MCF 10A (cell line): ENCODE measurements at regions not wholly inside any gene's neighbourhood (a gene's known extent, or its start where the extent isn't known, plus 50 kb on each side); places are given as distances from the start of the nearest gene placed in this dataset.

ENCODE experiments used
- BruUV-seq: library from RNA; stranded (reverse); fragments of 400-500 nt; replicated peaks from 2 replicates; lab custom pipeline; 2021; lab: Mats Ljungman, UMichigan
- CTCF ChIA-PET: fragments of 300-600 bp; sonication (Branson Sonifier 250); formaldehyde crosslinking; extraction: SDS; loops from one replicate; lab custom pipeline; 2021; ENCODE audit warnings: antibody characterized with exemption, inconsistent platforms; lab: Yijun Ruan, JAX
- POLR2A ChIA-PET: fragments of 300-600, 350-650 bp; sonication (Branson Sonifier 250); formaldehyde crosslinking; extraction: SDS; loops from one replicate; lab custom pipeline; 2020; ENCODE audit warnings: antibody characterized with exemption, inconsistent platforms; lab: Yijun Ruan, JAX
- DNase-seq: peaks from one replicate; pipeline ENCODE4 v3.0.0-alpha.2; 2018; ENCODE audit not compliant: unreplicated experiment
- H3K27ac Mint-ChIP-seq: one replicate; pipeline ENCODE4 v1.8.0; 2022; ENCODE audit warnings: mild to moderate bottlenecking, low read depth, mixed read lengths; ENCODE audit not compliant: unreplicated experiment
- H3K27me3 Mint-ChIP-seq: one replicate; pipeline ENCODE4 v1.8.0; 2022; ENCODE audit warnings: mixed read lengths; ENCODE audit not compliant: insufficient read depth, unreplicated experiment
- H3K36me3 Mint-ChIP-seq: one replicate; pipeline ENCODE4 v1.8.0; 2022; ENCODE audit warnings: mild to moderate bottlenecking, moderate library complexity, mixed read lengths; ENCODE audit not compliant: insufficient read depth, unreplicated experiment
- H3K4me1 Mint-ChIP-seq: one replicate; pipeline ENCODE4 v1.8.0; 2022; ENCODE audit warnings: mixed read lengths; ENCODE audit not compliant: insufficient read depth, unreplicated experiment
- H3K4me3 Mint-ChIP-seq: one replicate; pipeline ENCODE4 v1.8.0; 2022; ENCODE audit warnings: mild to moderate bottlenecking, moderate library complexity, mixed read lengths; ENCODE audit not compliant: unreplicated experiment
- H3K9me3 Mint-ChIP-seq: one replicate; pipeline ENCODE4 v1.8.0; 2022; ENCODE audit warnings: mixed read lengths; ENCODE audit not compliant: unreplicated experiment
- intact Hi-C: fragments of 100-400 bp; cut with micrococcal nuclease; formaldehyde crosslinking; loops from 2 replicates; pipeline ENCODE4 v1.14.1; 2022
- TF ChIP-seq, protein P1 (sequence below): fragments of 200-600 bp; IDR thresholded peaks from one replicate; pipeline ENCODE4 v1.8.0; 2022; ENCODE audit warnings: antibody characterized with exemption, mild to moderate bottlenecking; ENCODE audit not compliant: unreplicated experiment

DNA sequence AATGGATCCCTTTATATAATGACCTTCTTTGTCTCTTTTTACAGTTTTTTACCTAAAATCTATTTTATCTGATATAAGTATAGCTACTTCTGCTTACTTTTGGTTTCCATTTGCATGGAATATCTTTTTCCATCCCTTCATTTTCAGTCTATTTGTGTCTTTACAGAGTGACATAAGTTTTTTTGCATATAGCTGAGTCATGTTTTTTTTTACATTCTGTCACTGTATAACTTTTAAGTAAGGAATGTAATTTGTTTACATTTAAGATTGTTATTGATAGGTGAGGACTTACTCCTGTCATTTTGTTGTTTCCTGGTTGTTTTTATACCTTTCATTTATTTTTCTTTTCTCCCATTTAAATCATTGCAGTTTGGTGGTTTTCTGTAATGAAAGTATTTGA is 402.7 kb upstream of the ADGRL2 start:
- CTCF ChIA-PET, result interaction anchor here (0.6 to 0.9 kb wide), 2 partner anchors 9 to 1225 kb away, joined by 4 to 5 read pairs; no protein-coding TSS in a partner anchor
- H3K4me3 Mint-ChIP-seq, result no peak overlapping the region
- POLR2A ChIA-PET, result interaction anchor here (0.6 kb wide), 1 partner anchor 91 kb away, joined by 4 read pairs; no protein-coding TSS in a partner anchor
- no peaks in the 10 kb centered on the region for H3K36me3 Mint-ChIP-seq
- intact Hi-C loops, result no loop called here
- DNase-seq, result no peak
- BruUV-seq, result no TSS peak
- no peaks in the 10 kb centered on the region for H3K4me1 Mint-ChIP-seq
- TF ChIP-seq, protein P1, sequence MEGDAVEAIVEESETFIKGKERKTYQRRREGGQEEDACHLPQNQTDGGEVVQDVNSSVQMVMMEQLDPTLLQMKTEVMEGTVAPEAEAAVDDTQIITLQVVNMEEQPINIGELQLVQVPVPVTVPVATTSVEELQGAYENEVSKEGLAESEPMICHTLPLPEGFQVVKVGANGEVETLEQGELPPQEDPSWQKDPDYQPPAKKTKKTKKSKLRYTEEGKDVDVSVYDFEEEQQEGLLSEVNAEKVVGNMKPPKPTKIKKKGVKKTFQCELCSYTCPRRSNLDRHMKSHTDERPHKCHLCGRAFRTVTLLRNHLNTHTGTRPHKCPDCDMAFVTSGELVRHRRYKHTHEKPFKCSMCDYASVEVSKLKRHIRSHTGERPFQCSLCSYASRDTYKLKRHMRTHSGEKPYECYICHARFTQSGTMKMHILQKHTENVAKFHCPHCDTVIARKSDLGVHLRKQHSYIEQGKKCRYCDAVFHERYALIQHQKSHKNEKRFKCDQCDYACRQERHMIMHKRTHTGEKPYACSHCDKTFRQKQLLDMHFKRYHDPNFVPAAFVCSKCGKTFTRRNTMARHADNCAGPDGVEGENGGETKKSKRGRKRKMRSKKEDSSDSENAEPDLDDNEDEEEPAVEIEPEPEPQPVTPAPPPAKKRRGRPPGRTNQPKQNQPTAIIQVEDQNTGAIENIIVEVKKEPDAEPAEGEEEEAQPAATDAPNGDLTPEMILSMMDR, result no peak
- no peaks in the 10 kb centered on the region for H3K27me3 Mint-ChIP-seq
- H3K27ac Mint-ChIP-seq, result no peak overlapping the region
- peaks cover 8% of the 10 kb centered on the region for H3K9me3 Mint-ChIP-seq

DNA sequence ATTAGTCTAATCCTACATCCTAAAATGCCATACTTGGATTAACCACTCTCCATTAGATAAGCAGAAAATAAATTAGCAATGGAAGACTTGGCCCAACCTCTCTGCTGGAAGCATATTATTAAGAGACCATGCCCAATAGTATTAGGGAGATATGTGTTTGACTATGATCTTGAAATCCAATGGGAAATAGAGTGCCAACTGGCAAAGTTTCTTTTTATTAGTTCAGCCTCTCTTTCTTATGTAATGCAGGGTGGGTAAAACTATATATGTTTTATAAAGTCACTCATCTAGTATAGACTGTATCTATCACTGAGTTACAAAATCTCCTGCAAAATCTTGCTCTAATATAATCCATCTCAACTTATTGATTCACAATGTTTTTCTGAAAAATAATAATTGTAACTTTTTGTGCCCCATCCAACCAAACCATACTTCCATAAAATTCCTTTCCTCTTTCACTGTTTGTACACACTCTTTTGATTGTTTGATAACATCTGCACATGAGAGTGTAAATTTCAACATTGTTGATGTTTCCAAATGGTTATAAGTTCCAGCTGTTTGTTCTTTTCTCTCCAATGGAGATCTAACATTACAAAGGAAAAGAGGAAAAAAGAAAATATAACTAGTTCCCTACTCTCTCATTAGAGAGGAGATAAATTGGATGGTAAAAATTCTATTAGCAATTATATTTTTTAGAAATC is 408.1 kb upstream of the ADGRL2 start:
- ChIA-PET POLR2A (no interaction called here), CTCF (interaction anchor here (0.6 to 0.7 kb wide), 4 partner anchors 11 to 764 kb away, joined by 3 read pairs; no protein-coding TSS in a partner anchor)
- BruUV-seq, result no TSS peak
- TF ChIP-seq, protein P1, result no peak
- no peaks in the 10 kb centered on the region for H3K36me3 Mint-ChIP-seq
- H3K27ac Mint-ChIP-seq, result no peak overlapping the region
- no peaks in the 10 kb centered on the region for H3K4me1 Mint-ChIP-seq
- no peak overlapping the region for H3K4me3 Mint-ChIP-seq
- intact Hi-C loops, result no loop called here
- H3K9me3 Mint-ChIP-seq, result no peaks in the 10 kb centered on the region
- no peak for DNase-seq
- H3K27me3 Mint-ChIP-seq, result no peaks in the 10 kb centered on the region

DNA sequence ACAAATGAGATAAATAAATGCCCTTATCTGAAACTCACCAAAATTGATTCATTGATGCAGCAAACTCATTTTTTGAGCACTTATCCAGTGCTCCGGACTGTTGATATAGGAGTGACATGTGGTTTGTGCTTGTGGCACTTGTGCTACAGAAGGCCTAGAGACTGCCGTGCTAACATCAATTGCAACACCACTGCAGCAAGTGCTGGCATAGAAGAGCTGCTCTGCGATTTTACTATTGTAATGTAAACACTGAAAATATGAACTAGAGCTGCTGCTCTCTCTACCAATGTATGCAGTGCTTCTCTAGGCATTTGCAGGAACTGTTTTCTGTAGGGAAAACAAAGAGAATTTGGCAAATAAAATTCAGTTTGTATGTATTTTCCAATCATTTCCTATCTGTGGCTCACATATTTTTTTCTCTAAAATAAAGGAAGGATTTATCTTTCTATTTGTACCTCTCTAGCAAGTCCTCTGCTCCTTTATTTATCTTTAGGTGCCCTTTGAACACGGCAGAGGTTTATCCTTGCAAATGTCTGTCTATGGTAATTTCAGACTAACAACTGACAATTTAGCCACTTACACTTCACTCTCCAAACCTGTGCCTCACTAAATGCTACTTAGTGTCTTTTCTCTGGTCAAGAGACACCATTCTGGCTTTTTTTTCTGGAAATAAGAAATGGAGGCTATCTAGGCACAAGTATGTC is 409.5 kb upstream of the ADGRL2 start:
- Mint-ChIP-seq H3K27me3 (no peaks in the 10 kb centered on the region), H3K36me3 (no peaks in the 10 kb centered on the region), H3K9me3 (no peaks in the 10 kb centered on the region), H3K4me1 (no peaks in the 10 kb centered on the region), H3K4me3 (no peak overlapping the region), H3K27ac (no peak overlapping the region)
- CTCF ChIA-PET, result interaction anchor here (0.6 to 1.2 kb wide), 3 partner anchors 11 to 76 kb away, joined by 3 read pairs; no protein-coding TSS in a partner anchor
- TF ChIP-seq, protein P1, result no peak
- no peak for DNase-seq
- BruUV-seq, result no TSS peak
- POLR2A ChIA-PET, result no interaction called here
- intact Hi-C loops, result no loop called here

DNA sequence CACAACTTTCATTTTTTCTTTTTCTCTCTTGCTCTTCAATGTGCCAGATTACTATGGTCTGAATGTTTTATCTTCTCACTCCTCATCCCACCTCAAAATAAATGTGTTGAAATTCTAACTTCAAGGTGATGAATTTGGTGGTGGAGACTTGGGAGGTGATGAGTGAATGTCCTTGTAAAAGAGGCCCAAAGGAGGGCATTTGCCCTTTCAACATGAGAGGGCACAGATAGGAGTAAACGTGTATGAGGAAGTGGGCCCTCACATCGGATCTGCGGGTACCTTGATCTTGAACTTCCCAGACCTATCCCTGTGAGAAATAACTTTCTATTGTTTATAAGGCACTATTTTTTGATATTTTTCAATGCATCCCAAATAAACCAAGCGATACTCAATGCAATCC is 412.3 kb upstream of the ADGRL2 start:
- BruUV-seq, result no TSS peak
- TF ChIP-seq, protein P1, result no peak
- H3K27ac Mint-ChIP-seq, result no peak overlapping the region
- CTCF ChIA-PET, result interaction anchor here (0.6 kb wide), 1 partner anchor 263 kb away, joined by 4 read pairs; no protein-coding TSS in a partner anchor
- no peaks in the 10 kb centered on the region for H3K27me3 Mint-ChIP-seq
- DNase-seq, result no peak
- no peaks in the 10 kb centered on the region for H3K9me3 Mint-ChIP-seq
- POLR2A ChIA-PET, result no interaction called here
- H3K4me3 Mint-ChIP-seq, result no peak overlapping the region
- no peaks in the 10 kb centered on the region for H3K4me1 Mint-ChIP-seq
- no peaks in the 10 kb centered on the region for H3K36me3 Mint-ChIP-seq
- intact Hi-C loops, result no loop called here
